ENCODE measurements at regions not wholly inside any gene's neighbourhood (a gene's known extent, or its start where the extent isn't known, plus 50 kb on each side); places are given as distances from the start of the nearest gene placed in this dataset.

- Histone ChIP-seq H3K36me3 (no peaks in the 10 kb centered on the region), H3K27ac (no peak overlapping the region), H3K9me3 (no peaks in the 10 kb centered on the region), H3K4me1 (ENCODE audit: control insufficient read depth in 1 of 2, insufficient read depth in 1 of 2, low read depth in 1 of 2, low read length in 1 of 2) (no peaks in the 10 kb centered on the region), H3K4me3 (ENCODE audit: low read depth in 1 of 2, low read length in 1 of 2) (no peak overlapping the region), H3K27me3 (no peaks in the 10 kb centered on the region)
- no peak for TF ChIP-seq CTCF (IDR thresholded peaks at IDR 0.05)
These were observed 414.3 kb downstream of the BCAT1 start for GRCh38 chr12:24534622-24535021.

DNA sequence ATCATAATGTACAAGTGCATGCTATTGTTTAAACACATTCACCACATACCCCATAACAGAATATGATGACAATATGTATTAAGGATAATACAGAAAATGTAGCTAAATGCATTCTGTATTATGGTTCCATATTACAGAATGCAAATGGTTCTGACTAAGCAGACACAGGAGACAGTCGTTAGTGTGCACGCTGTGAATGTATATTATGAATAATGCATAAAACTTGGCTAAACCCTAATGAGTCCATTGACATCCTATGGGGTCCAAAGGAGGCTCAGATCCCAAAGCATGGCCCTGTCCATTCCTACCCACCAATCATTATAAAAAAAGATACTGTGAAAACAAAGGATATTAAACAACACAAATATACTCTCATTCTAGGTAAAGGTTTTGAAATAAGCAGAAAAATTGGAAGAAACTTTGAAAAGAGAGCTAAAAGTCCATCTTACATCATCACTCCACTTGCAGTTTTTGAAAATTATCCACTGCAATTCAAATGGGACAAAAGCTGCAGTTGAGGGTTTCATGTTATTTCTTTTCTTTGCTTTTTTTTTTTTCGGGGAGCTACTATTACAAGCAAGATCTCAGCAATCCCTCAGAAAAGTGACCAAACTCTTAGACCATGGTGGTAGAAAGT is 415.1 kb downstream of the BCAT1 start:
- Histone ChIP-seq H3K4me1 (ENCODE audit: control insufficient read depth in 1 of 2, insufficient read depth in 1 of 2, low read depth in 1 of 2, low read length in 1 of 2) (no peaks in the 10 kb centered on the region), H3K4me3 (ENCODE audit: low read depth in 1 of 2, low read length in 1 of 2) (no peak overlapping the region), H3K9me3 (no peaks in the 10 kb centered on the region), H3K27ac (no peak overlapping the region), H3K36me3 (no peaks in the 10 kb centered on the region), H3K27me3 (no peaks in the 10 kb centered on the region)
- TF ChIP-seq CTCF (IDR thresholded peaks at IDR 0.05): no peak

DNA sequence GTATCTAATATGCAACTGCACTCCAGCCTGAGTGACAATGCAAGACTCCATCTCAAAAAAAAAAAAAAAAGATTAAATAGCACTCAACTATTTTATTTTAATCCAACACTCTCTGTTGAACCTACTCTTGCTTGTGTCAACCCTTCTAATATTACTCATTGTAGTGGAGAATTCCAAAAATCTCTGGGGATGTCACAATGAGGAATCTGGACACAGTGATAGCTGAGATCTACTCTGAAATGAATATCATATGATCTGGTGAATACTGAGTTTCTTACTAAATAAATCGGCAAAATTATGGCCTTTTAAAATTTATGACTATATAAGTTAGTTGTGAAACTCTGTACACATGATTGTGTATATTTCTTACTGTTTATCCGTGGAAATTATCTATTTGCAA is 418.2 kb downstream of the BCAT1 start:
- Histone ChIP-seq H3K36me3 (no peaks in the 10 kb centered on the region), H3K27me3 (no peaks in the 10 kb centered on the region), H3K4me1 (ENCODE audit: control insufficient read depth in 1 of 2, insufficient read depth in 1 of 2, low read depth in 1 of 2, low read length in 1 of 2) (no peaks in the 10 kb centered on the region), H3K4me3 (ENCODE audit: low read depth in 1 of 2, low read length in 1 of 2) (no peak overlapping the region), H3K9me3 (no peaks in the 10 kb centered on the region), H3K27ac (no peak overlapping the region)
- no peak for TF ChIP-seq CTCF (IDR thresholded peaks at IDR 0.05)

GRCh38 chr12:24527102-24527501 is 421.8 kb downstream of the BCAT1 start:
- no peak for TF ChIP-seq CTCF (IDR thresholded peaks at IDR 0.05)
- no peaks in the 10 kb centered on the region for H3K9me3 ChIP-seq
- no peak overlapping the region for H3K27ac ChIP-seq
- H3K4me3 ChIP-seq (ENCODE audit: low read depth in 1 of 2, low read length in 1 of 2): no peak overlapping the region
- H3K4me1 ChIP-seq (ENCODE audit: control insufficient read depth in 1 of 2, insufficient read depth in 1 of 2, low read depth in 1 of 2, low read length in 1 of 2): no peaks in the 10 kb centered on the region
- H3K36me3 ChIP-seq: no peaks in the 10 kb centered on the region
- no peaks in the 10 kb centered on the region for H3K27me3 ChIP-seq

DNA sequence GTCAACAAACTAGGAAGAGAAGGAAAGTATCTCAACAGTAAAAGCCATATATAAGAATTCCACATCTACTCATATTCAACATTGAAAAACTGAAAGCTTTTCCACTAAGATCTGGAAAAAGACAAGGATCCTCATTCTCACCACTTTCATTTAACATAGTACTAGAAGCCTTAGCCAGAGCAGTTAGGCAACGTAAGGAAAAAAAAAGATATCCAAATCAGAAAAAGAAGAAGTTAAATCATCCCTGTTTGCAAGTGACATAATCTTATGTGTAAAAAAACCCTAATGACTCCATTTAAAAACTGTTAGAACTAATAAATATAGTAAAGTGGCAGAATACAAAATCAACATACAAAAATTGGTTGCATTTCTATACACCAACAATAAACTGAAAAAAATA is 426.2 kb downstream of the BCAT1 start:
- no peak for TF ChIP-seq CTCF (IDR thresholded peaks at IDR 0.05)
- no peaks in the 10 kb centered on the region for H3K9me3 ChIP-seq
- H3K27me3 ChIP-seq: no peaks in the 10 kb centered on the region
- no peaks in the 10 kb centered on the region for H3K36me3 ChIP-seq
- H3K27ac ChIP-seq: no peak overlapping the region
- no peaks in the 10 kb centered on the region for H3K4me1 ChIP-seq (ENCODE audit: control insufficient read depth in 1 of 2, insufficient read depth in 1 of 2, low read depth in 1 of 2, low read length in 1 of 2)
- H3K4me3 ChIP-seq (ENCODE audit: low read depth in 1 of 2, low read length in 1 of 2): no peak overlapping the region

- no peak for TF ChIP-seq CTCF (IDR thresholded peaks at IDR 0.05)
- no peak overlapping the region for H3K27ac ChIP-seq
- no peaks in the 10 kb centered on the region for H3K4me1 ChIP-seq (ENCODE audit: control insufficient read depth in 1 of 2, insufficient read depth in 1 of 2, low read depth in 1 of 2, low read length in 1 of 2)
- no peaks in the 10 kb centered on the region for H3K36me3 ChIP-seq
- H3K4me3 ChIP-seq (ENCODE audit: low read depth in 1 of 2, low read length in 1 of 2): no peak overlapping the region
- H3K9me3 ChIP-seq: no peaks in the 10 kb centered on the region
- H3K27me3 ChIP-seq: no peaks in the 10 kb centered on the region
These were observed 429.1 kb downstream of the BCAT1 start for GRCh38 chr12:24519759-24520158.
